ENCODE measurements at regions not wholly inside any gene's neighbourhood (a gene's known extent, or its start where the extent isn't known, plus 50 kb on each side); places are given as distances from the start of the nearest gene placed in this dataset.

GRCh38 chr1:80085067-80085466, 1078.5 kb upstream of the ADGRL4 start:
- DNase-seq, result no peak

GRCh38 chr1:80083892-80084291, 1077.4 kb upstream of the ADGRL4 start:
- DNase-seq, result no peak

- no peak for DNase-seq
These were observed 1069.9 kb upstream of the ADGRL4 start for GRCh38 chr1:80076469-80076868.

GRCh38 chr1:80075351-80075750, 1068.8 kb upstream of the ADGRL4 start:
- no peak for DNase-seq

GRCh38 chr1:80072563-80072962, 1066.0 kb upstream of the ADGRL4 start:
- no peak for DNase-seq

GRCh38 chr1:80066060-80066459, 1059.5 kb upstream of the ADGRL4 start:
- no peak for DNase-seq

GRCh38 chr1:80064524-80064923, 1058.0 kb upstream of the ADGRL4 start:
- no peak for DNase-seq

- DNase-seq, result no peak
These were observed 1053.4 kb upstream of the ADGRL4 start for GRCh38 chr1:80059940-80060339.

- DNase-seq, result no peak
These were observed 1049.6 kb upstream of the ADGRL4 start for GRCh38 chr1:80056179-80056578.

GRCh38 chr1:80054129-80054528, 1047.6 kb upstream of the ADGRL4 start:
- DNase-seq, result peak; percentile 63

GRCh38 chr1:80053613-80054012, 1047.1 kb upstream of the ADGRL4 start:
- no peak for DNase-seq

- DNase-seq, result no peak
These were observed 1044.0 kb upstream of the ADGRL4 start for GRCh38 chr1:80050523-80050922.

- no peak for DNase-seq
These were observed 1043.6 kb upstream of the ADGRL4 start for GRCh38 chr1:80050085-80050484.

- DNase-seq, result no peak
These were observed 1042.2 kb upstream of the ADGRL4 start for GRCh38 chr1:80048716-80049115.

- DNase-seq, result no peak
These were observed 1041.3 kb upstream of the ADGRL4 start for GRCh38 chr1:80047791-80048190.

- no peak for DNase-seq
These were observed 1038.1 kb upstream of the ADGRL4 start for GRCh38 chr1:80044662-80045061.

- DNase-seq, result no peak
These were observed 1030.3 kb upstream of the ADGRL4 start for GRCh38 chr1:80036690-80037432.

- DNase-seq, result no peak
These were observed 1016.8 kb upstream of the ADGRL4 start for GRCh38 chr1:80023358-80023757.

- DNase-seq, result no peak
These were observed 1015.4 kb upstream of the ADGRL4 start for GRCh38 chr1:80021891-80022290.

GRCh38 chr1:80018348-80018747, 1011.8 kb upstream of the ADGRL4 start:
- DNase-seq, result no peak

- DNase-seq, result no peak
These were observed 1002.4 kb upstream of the ADGRL4 start for GRCh38 chr1:80008934-80009333.

GRCh38 chr1:80003250-80003649, 996.7 kb upstream of the ADGRL4 start:
- DNase-seq, result no peak

- no peak for DNase-seq
These were observed 981.9 kb upstream of the ADGRL4 start for GRCh38 chr1:79988401-79988800.

GRCh38 chr1:79982211-79982610, 975.7 kb upstream of the ADGRL4 start:
- DNase-seq, result no peak

GRCh38 chr1:79981481-79981880, 975.0 kb upstream of the ADGRL4 start:
- no peak for DNase-seq
